ENCODE measurements at regions not wholly inside any gene's neighbourhood (a gene's known extent, or its start where the extent isn't known, plus 50 kb on each side); places are given as distances from the start of the nearest gene placed in this dataset.
"Not testable (repeated sequence)": the region's sequence is repeated elsewhere in the genome, so short reads cannot be mapped to it uniquely, and the experiment has no call there.

DNA sequence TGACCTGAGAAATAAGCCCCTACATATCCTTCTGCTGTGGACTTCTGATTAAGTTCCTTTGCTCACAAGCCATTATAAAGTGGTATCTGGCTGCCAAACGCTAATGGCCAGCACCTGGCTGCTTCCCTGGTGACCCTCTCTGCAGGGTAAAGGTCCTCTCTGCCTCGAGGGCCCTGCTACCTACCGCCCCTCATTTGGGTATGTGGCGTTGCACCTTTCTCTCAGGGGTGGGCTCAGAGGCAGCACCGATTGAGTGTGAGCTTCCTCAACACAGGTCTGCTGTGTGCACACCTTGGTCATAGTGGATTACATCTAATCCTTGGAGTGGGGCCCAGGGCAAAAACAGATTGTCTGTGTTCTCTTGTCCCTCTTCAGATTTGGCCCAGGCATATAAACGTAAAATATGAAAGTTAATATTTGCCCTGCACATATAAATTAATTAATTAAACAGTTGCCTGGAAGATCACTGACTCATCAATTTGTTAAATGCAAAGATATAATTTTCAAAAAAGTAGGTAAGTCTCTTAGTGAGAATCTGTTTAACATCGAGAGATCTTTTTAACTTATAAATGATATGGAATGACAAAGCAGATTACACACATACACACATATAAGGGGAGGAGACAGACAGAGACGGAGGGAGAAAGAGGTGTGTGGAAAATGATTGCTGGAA, 174.5 kb upstream of the SMIM31 start:
- TF ChIP-seq, protein P1, sequence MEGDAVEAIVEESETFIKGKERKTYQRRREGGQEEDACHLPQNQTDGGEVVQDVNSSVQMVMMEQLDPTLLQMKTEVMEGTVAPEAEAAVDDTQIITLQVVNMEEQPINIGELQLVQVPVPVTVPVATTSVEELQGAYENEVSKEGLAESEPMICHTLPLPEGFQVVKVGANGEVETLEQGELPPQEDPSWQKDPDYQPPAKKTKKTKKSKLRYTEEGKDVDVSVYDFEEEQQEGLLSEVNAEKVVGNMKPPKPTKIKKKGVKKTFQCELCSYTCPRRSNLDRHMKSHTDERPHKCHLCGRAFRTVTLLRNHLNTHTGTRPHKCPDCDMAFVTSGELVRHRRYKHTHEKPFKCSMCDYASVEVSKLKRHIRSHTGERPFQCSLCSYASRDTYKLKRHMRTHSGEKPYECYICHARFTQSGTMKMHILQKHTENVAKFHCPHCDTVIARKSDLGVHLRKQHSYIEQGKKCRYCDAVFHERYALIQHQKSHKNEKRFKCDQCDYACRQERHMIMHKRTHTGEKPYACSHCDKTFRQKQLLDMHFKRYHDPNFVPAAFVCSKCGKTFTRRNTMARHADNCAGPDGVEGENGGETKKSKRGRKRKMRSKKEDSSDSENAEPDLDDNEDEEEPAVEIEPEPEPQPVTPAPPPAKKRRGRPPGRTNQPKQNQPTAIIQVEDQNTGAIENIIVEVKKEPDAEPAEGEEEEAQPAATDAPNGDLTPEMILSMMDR (IDR thresholded peaks at IDR 0.05), result no peak
- no peak for TF ChIP-seq ZFX (IDR thresholded peaks at IDR 0.05; ENCODE audit: borderline replicate concordance)
- no peak overlapping the region for H3K27ac ChIP-seq

DNA sequence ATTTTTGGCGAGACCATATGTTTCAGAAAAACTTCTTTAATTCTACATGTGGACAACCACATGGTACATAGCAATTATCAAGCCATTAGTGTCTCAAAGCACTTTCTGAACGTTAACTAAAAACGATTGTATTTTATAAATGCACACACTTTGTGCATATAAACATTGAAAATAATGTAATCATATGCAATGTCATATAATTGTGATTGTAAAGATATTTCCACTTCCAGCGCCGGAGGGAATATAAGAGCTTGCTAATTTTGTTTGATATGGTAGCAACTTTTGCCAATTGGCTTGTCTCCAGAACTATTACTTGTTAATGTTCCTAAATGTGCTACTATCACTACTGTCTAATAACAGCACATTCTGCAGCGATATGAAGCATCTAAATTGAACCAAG, 162.3 kb upstream of the SMIM31 start:
- no peak overlapping the region for H3K27ac ChIP-seq
- no peak for TF ChIP-seq ZFX (IDR thresholded peaks at IDR 0.05; ENCODE audit: borderline replicate concordance)
- TF ChIP-seq, protein P1 (IDR thresholded peaks at IDR 0.05), result no peak

DNA sequence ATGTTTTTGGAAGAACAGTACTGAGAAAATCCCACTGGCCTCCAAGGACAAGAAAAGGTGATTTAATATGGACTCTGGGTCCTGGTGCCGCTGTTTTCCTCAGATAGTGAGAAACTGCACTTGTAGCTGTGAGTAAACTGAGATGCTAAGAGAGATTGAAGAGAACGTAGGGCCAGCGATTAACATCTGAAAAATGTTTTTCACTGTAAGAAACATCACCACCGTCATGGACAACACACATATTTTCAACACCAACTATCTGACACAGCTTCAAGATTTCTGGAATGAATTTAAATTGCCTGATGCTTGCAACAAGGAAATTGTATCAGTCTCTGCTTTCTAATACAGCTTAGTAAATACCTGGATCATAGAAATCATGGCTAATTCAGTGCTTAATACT, 158.2 kb upstream of the SMIM31 start:
- H3K27ac ChIP-seq, result no peak overlapping the region
- no peak for TF ChIP-seq ZFX (IDR thresholded peaks at IDR 0.05; ENCODE audit: borderline replicate concordance)
- TF ChIP-seq, protein P1 (IDR thresholded peaks at IDR 0.05), result no peak

DNA sequence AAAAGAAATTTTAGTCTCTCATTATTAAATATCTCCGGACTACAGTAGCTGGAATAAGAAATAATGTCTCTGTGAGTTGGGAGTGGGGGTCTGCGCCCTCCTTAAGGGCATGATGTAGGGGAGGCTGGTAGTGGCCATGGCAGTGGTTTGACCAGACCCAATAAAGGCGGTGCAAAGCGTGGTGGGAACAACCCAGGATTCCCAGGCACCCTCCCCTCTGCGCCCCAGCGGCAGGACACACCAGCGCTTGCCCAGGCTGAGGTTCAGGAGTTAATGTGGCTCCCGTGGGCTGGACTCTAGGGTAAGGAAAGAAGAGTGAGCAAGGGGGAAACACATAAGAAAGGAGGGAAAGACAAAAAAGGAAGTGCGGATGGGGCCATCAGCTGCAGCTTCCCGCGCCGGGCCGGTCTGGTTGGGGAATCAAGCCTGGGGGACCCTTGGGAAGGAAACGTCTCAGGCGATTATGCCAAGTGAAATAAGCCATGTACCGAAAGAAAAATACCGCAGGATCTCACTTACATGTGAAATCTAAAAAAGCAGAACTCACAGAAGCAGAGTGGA, 157.5 kb upstream of the SMIM31 start:
- H3K27ac ChIP-seq, result no peak overlapping the region
- TF ChIP-seq, protein P1 (IDR thresholded peaks at IDR 0.05), result no peak
- no peak for TF ChIP-seq ZFX (IDR thresholded peaks at IDR 0.05; ENCODE audit: borderline replicate concordance)

DNA sequence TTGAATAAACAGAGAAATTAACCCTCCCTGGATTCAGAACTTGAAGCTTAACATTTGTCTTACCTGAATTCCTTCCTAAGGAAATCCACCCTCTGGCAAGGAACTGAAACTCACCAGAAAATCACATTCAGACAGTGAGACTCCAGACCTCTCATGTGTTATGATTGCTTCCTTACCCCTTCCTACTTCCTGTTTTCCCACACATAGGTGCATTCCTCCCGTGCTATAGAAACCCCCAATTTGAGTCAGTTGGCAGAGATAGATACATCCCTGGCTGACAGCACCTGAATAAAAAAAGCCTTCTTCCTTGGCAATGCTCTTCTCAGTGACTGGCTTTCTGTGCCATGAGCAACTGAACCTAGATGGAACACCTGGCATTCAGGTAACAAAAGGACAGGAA, 157.0 kb upstream of the SMIM31 start:
- TF ChIP-seq ZFX (IDR thresholded peaks at IDR 0.05; ENCODE audit: borderline replicate concordance), result no peak
- TF ChIP-seq, protein P1 (IDR thresholded peaks at IDR 0.05), result no peak
- H3K27ac ChIP-seq, result no peak overlapping the region

DNA sequence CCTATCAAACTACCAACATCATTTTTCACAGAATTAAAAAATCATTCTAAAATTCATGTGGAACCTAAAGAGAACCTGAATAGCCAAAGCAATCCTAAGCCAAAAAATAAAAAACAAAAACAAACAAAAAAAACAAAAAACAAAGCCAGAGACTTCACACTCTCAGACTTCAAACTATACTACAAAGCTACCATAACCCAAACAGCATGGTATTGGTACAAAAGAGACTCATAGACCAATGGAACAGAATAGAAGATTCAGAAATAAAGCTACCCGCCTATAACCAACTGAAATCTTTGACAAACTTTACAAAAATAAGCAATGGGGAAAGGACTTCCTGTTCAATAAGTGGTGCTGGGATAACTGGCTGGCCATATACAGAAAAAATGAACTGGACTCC, 152.3 kb upstream of the SMIM31 start:
- no peak overlapping the region for H3K27ac ChIP-seq
- no peak for TF ChIP-seq ZFX (IDR thresholded peaks at IDR 0.05; ENCODE audit: borderline replicate concordance)
- TF ChIP-seq, protein P1 (IDR thresholded peaks at IDR 0.05), result no peak

DNA sequence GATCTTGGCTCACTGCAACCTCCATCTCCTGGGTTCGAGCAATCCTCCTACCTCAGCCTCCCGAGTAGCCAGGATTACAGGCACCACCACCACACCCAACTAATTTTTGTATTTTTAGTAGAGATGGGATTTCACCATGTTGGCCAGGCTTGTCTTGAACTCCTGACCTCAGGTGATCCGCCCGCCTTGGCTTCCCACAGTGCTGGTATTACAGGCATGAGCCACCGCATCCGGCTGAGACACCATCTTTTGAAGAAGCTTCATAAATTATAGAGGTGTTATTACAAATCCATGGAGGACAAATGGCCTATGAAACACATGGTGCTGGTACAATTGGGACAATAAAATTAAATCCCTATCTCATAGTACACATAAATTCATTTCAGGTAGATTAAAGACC, 148.1 kb upstream of the SMIM31 start:
- not testable (repeated sequence) for H3K27ac ChIP-seq

DNA sequence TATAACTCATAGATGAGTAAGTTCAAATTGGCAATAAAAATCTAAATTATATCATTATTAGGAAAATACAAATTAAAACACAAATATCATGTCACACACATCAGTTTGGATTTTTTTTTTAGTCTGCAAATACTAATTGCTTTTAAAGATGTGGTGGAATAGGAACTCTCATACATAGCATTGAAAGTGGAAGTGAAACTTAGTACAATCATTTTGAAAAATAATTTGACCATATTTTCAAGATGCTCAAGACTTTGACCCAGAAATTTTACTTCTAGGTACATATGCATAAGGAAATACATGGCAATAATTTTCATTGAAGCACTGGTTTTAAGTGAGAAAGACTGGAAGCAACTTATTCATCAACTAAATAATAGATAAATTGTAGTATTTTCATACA, 147.5 kb upstream of the SMIM31 start:
- TF ChIP-seq, protein P1 (IDR thresholded peaks at IDR 0.05), result no peak
- no peak for TF ChIP-seq ZFX (IDR thresholded peaks at IDR 0.05; ENCODE audit: borderline replicate concordance)
- no peak overlapping the region for H3K27ac ChIP-seq

Data from 22Rv1 (cell line).